ENCODE measurements at regions not wholly inside any gene's neighbourhood (a gene's known extent, or its start where the extent isn't known, plus 50 kb on each side); places are given as distances from the start of the nearest gene placed in this dataset.

DNA sequence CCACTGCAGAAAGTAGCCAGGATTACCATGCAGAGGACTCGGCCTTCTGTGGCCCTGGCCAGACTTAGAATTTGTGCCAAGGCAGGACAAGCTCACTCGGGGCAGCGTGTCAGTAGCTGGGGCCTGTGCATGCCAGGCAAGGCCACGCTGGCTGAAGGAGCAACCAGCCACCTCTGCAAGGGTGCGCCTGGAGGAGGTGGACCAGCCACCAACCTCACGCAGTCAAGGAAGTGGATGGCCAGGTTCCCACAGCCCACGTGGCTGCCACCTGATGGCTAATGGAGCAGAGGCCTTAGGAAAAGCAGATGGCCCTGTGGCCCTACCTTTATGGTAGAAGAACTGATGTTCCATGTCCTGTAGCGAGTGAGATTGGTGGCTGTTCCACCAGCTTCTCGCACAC, 107.9 kb downstream of the CCDC74A start:
- TF ChIP-seq, protein P1, sequence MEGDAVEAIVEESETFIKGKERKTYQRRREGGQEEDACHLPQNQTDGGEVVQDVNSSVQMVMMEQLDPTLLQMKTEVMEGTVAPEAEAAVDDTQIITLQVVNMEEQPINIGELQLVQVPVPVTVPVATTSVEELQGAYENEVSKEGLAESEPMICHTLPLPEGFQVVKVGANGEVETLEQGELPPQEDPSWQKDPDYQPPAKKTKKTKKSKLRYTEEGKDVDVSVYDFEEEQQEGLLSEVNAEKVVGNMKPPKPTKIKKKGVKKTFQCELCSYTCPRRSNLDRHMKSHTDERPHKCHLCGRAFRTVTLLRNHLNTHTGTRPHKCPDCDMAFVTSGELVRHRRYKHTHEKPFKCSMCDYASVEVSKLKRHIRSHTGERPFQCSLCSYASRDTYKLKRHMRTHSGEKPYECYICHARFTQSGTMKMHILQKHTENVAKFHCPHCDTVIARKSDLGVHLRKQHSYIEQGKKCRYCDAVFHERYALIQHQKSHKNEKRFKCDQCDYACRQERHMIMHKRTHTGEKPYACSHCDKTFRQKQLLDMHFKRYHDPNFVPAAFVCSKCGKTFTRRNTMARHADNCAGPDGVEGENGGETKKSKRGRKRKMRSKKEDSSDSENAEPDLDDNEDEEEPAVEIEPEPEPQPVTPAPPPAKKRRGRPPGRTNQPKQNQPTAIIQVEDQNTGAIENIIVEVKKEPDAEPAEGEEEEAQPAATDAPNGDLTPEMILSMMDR (conservative IDR thresholded peaks at IDR 0.05; ENCODE audit: low read length): no peak
- TF ChIP-seq EZH2phosphoT487 (IDR thresholded peaks at IDR 0.05; ENCODE audit: borderline replicate concordance, low read depth, low read length): no peak
